Keratinocyte (primary cell): ENCODE measurements at regions not wholly inside any gene's neighbourhood (a gene's known extent, or its start where the extent isn't known, plus 50 kb on each side); places are given as distances from the start of the nearest gene placed in this dataset.

ENCODE experiments used
- DNase-seq: peaks from one replicate; pipeline ENCODE4 v3.0.0-alpha.2; 2011; ENCODE audit warnings: low read depth, missing footprints, low spot score
- FAIRE-seq: peaks from 2 replicates; lab custom pipeline; 2011; peaks lifted over from hg19 to GRCh38; lab: Jason Lieb, UNC
- H2AFZ ChIP-seq: 2 replicates; pipeline ENCODE4 v1.6.0; 2012; ENCODE audit warnings: low read length, control low read depth, inconsistent platforms; ENCODE audit not compliant: control insufficient read depth
- H3K27ac ChIP-seq: 2 replicates; pipeline ENCODE4 v1.5.1; 2011; ENCODE audit warnings: low read length; ENCODE audit not compliant: control insufficient read depth, insufficient read depth
- H3K27me3 ChIP-seq: 3 replicates; pipeline ENCODE4 v1.6.0; 2011; ENCODE audit warnings: low read length; ENCODE audit not compliant: control insufficient read depth, insufficient read depth; ENCODE audit errors: extremely low read depth
- H3K36me3 ChIP-seq, 2 experiments: 2 replicates in 1 of 2; 3 replicates in 1 of 2; pipeline ENCODE4 v1.5.1; 2011; ENCODE audit warnings: low read length in 2 of 2, mild to moderate bottlenecking in 1 of 2; ENCODE audit not compliant: control insufficient read depth in 2 of 2, insufficient read depth in 2 of 2; ENCODE audit errors: extremely low read depth in 1 of 2
- H3K4me1 ChIP-seq: 3 replicates; pipeline ENCODE4 v1.5.1; 2011; ENCODE audit warnings: low read length; ENCODE audit not compliant: control insufficient read depth, insufficient read depth; ENCODE audit errors: extremely low read depth
- H3K4me2 ChIP-seq: 3 replicates; pipeline ENCODE4 v1.6.0; 2011; ENCODE audit warnings: low read depth, low read length; ENCODE audit not compliant: control insufficient read depth, insufficient read depth; ENCODE audit errors: extremely low read depth
- H3K4me3 ChIP-seq, 3 experiments: fragments of 200-600 bp in 1 of 3; sonication (generic) in 1 of 3; 2 replicates in 2 of 3; 3 replicates in 1 of 3; pipeline ENCODE4 v1.5.1; 2011 to 2016; ENCODE audit warnings: low read length in 3 of 3, mild to moderate bottlenecking in 3 of 3, control low read depth in 2 of 3, inconsistent platforms in 1 of 3, low read depth in 1 of 3, mixed read lengths in 1 of 3, mixed run types in 1 of 3, moderate library complexity in 1 of 3; ENCODE audit not compliant: control insufficient read depth in 2 of 3, insufficient read depth in 2 of 3; ENCODE audit errors: extremely low read depth in 1 of 3
- H3K79me2 ChIP-seq: 2 replicates; pipeline ENCODE4 v1.6.0; 2012; ENCODE audit warnings: low read length; ENCODE audit not compliant: control insufficient read depth, insufficient read depth
- H3K9ac ChIP-seq: 3 replicates; pipeline ENCODE4 v1.6.0; 2011; ENCODE audit warnings: low read length; ENCODE audit not compliant: control insufficient read depth, insufficient read depth; ENCODE audit errors: extremely low read depth
- H3K9me1 ChIP-seq: 3 replicates; pipeline ENCODE4 v1.6.0; 2011; ENCODE audit warnings: low read length; ENCODE audit not compliant: control insufficient read depth, insufficient read depth; ENCODE audit errors: extremely low read depth
- H3K9me3 ChIP-seq: 2 replicates; pipeline ENCODE4 v1.5.1; 2012; ENCODE audit warnings: low read depth, low read length; ENCODE audit not compliant: control insufficient read depth
- H4K20me1 ChIP-seq: 3 replicates; pipeline ENCODE4 v1.6.0; 2011; ENCODE audit warnings: low read length; ENCODE audit not compliant: control insufficient read depth, insufficient read depth; ENCODE audit errors: extremely low read depth
- CTCF ChIP-seq, 3 experiments: IDR thresholded peaks in 1 of 3; conservative IDR thresholded peaks in 1 of 3; optimal IDR thresholded peaks in 1 of 3; 2 replicates in 2 of 3; 3 replicates in 1 of 3; pipeline versions ENCODE3 to v1.5.1; 2011; ENCODE audit warnings: low read length in 3 of 3, mild to moderate bottlenecking in 3 of 3, moderate library complexity in 2 of 3, control low read depth in 1 of 3, inconsistent platforms in 1 of 3; ENCODE audit not compliant: insufficient read depth in 2 of 3; ENCODE audit errors: extremely low read depth in 1 of 3
- EZH2 ChIP-seq: IDR thresholded peaks from one replicate; pipeline ENCODE4 v1.6.1; 2012; ENCODE audit warnings: inconsistent platforms, mild to moderate bottlenecking, low read length, moderate library complexity
- dilution Hi-C: fragments of 300-500 bp; cut with MboI; formaldehyde crosslinking; loops from one replicate; pipeline ENCODE4 v1.7.0; 2020; ENCODE audit warnings: low sequenced_read_pairs; ENCODE audit not compliant: extremely low pct_ligation_motif_present

- H3K9ac ChIP-seq = no peak overlapping the region
- H3K79me2 ChIP-seq = no peaks in the 10 kb centered on the region
- H3K4me3 ChIP-seq = no peak overlapping the region
- no peaks in the 10 kb centered on the region for H3K9me3 ChIP-seq
- H3K27ac ChIP-seq = no peak overlapping the region
- FAIRE-seq (no peak), DNase-seq (no peak)
- TF ChIP-seq CTCF (optimal IDR thresholded peaks at IDR 0.05 in 1 of 3, IDR thresholded peaks at IDR 0.05 in 1 of 3, conservative IDR thresholded peaks at IDR 0.05 in 1 of 3; ENCODE audit: extremely low read depth in 1 of 3, insufficient read depth in 2 of 3, low read length in 3 of 3) (no peak), EZH2 (no peak)
- no peak overlapping the region for H3K4me2 ChIP-seq
- H2AFZ ChIP-seq = no peak overlapping the region
- no peaks in the 10 kb centered on the region for H3K36me3 ChIP-seq
- peaks cover 29% of the 10 kb centered on the region for H3K27me3 ChIP-seq
- H3K4me1 ChIP-seq = no peaks in the 10 kb centered on the region
- no peaks in the 10 kb centered on the region for H4K20me1 ChIP-seq
- dilution Hi-C loops = no loop called here
- H3K9me1 ChIP-seq = no peaks in the 10 kb centered on the region
Observed at GRCh38 chr11:70829134-70829885, 423.1 kb downstream of the SHANK2 start.

GRCh38 chr11:70829886-70830272 is 422.5 kb downstream of the SHANK2 start:
- Histone ChIP-seq H3K9me3 (no peaks in the 10 kb centered on the region), H3K4me1 (no peaks in the 10 kb centered on the region), H2AFZ (no peak overlapping the region), H3K27ac (no peak overlapping the region), H3K27me3 (peaks cover 23% of the 10 kb centered on the region), H3K9ac (no peak overlapping the region), H4K20me1 (no peaks in the 10 kb centered on the region), H3K4me2 (no peak overlapping the region), H3K36me3 (no peaks in the 10 kb centered on the region), H3K79me2 (no peaks in the 10 kb centered on the region), H3K9me1 (no peaks in the 10 kb centered on the region), H3K4me3 (no peak overlapping the region)
- no peak for TF ChIP-seq CTCF (optimal IDR thresholded peaks at IDR 0.05 in 1 of 3, IDR thresholded peaks at IDR 0.05 in 1 of 3, conservative IDR thresholded peaks at IDR 0.05 in 1 of 3; ENCODE audit: extremely low read depth in 1 of 3, insufficient read depth in 2 of 3, low read length in 3 of 3)
- no peak for TF ChIP-seq EZH2
- DNase-seq (no peak), FAIRE-seq (no peak)
- dilution Hi-C loops = no loop called here
